NCI-H226 (cell line): ENCODE measurements at regions not wholly inside any gene's neighbourhood (a gene's known extent, or its start where the extent isn't known, plus 50 kb on each side); places are given as distances from the start of the nearest gene placed in this dataset.

Experiments
- DNase-seq: peaks from one replicate; pipeline ENCODE4 v3.0.0-alpha.2; 2015

- DNase-seq, result no peak
Measured at GRCh38 chr3:107969994-107970819, 120.6 kb downstream of the CD47 start.

GRCh38 chr3:107969525-107969924 is 121.3 kb downstream of the CD47 start:
- DNase-seq, result no peak

DNA sequence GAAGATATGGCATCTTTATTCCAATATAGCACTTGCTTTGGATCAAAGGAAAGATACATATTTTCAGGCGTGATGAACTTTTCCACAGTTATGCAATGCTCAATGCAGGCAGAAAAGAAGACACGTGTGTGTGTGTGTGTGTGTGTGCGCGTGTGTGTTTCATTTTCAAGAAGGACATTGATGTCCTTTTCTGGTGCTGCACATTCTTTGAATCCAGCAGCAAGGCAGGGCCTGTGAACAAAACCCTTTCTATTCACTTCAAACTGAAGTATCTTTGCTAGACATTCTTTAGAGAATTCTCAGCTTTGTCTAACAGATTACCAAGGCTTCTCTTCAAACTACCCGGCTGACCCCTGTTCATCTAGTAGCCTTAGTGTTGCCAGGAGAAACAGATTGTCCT is 124.6 kb downstream of the CD47 start:
- no peak for DNase-seq

GRCh38 chr3:107965136-107965655 is 125.6 kb downstream of the CD47 start:
- no peak for DNase-seq

DNA sequence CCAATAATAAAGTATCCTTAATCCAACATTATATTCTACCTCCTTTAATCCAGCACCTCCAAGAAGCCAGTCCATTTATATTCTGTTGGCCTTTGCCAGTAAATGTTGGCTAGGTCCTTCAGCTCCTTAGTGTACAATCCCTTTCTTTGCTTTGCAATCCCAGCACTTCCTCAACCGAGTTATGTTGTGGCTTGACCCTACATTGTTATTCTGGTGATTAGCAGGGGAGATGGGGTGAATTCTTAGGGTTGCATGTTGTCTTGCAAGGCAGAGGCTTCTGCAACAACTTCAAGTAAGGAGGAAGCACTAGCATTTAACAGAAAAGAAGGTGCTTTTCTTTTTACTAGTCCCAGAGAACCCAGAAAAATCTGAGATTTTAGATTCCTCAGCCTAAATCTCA is 127.2 kb downstream of the CD47 start:
- DNase-seq, result no peak

DNA sequence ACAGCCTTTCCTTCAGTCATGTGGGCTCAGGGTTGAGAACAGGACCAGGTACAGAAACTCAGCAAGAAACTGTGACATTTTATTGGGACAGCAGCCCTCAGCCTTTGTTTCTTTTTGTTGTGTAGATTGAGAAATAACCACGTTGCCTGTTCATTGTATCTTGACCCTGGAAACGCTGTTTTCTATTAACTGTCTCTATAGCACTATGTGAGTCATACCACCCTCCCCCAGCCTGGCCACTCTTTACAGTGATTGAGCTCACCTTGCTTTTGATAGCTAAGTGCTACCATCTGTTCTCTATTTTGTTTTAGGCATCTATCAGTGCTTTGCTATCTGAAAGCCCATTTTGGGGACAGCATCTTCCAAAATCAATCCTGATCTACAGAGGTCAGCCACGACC is 127.9 kb downstream of the CD47 start:
- peak; percentile 26 for DNase-seq

GRCh38 chr3:107962037-107962436 is 128.8 kb downstream of the CD47 start:
- DNase-seq, result no peak

GRCh38 chr3:107959550-107960154 is 131.2 kb downstream of the CD47 start:
- DNase-seq, result peak; percentile 93

DNA sequence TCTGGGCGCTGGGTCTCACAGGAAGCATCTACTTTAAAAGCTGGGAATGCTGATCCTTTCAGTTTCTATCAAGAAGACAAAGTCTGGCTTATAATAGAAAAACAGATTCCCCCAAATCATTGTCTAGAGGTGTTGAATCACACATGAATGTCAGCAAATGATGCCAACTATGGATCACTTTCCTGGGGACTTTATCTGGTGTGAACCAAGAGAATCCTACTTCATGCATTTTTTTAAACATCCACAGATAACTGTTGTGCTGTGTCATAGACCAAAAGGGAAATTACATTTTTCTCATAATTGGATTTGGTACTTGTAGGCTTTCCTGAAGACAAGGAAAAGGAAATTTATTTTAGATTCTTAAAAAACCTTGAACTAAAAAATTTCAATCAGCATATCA is 132.7 kb downstream of the CD47 start:
- DNase-seq, result no peak

- no peak for DNase-seq
Measured at GRCh38 chr3:107956991-107957900, 133.6 kb downstream of the CD47 start.

GRCh38 chr3:107954845-107955244 is 136.0 kb downstream of the CD47 start:
- DNase-seq, result no peak

DNA sequence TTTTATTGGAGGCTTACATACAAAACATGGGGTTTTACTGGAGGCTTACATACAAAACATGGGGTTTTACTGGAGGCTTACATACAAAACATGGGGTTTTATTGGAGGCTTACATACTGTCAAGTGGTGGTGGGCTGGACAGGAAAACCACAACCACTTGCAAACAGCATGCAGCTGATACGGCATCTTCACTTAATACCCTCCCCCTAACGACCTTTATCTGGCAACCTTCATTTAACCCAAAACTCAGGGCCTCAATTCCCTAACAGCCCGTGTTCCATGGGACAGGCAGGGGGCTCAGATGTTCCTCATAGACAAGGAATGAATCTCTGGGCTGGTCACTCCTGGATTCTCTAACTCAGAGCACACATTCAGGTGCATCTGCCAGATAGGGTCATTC is 137.1 kb downstream of the CD47 start:
- no peak for DNase-seq

DNA sequence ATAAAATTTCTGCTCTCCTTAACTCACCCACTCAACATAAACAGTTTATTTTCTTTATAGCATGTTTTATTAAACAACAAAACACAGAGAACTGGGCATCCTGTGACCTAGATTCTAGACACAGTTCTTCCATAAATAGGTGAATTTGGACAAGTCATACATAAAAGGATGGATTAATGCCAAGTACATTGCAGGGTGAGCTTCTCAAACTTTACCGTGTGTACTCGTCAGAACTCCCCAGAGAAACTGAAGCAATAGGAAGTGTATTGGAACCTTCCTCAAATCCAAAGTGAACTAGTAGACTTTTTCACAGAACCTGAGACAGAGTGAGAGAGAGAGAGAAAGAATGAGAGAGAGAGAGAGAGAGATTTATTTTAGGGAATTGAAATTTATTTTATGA is 139.7 kb downstream of the CD47 start:
- no peak for DNase-seq

DNA sequence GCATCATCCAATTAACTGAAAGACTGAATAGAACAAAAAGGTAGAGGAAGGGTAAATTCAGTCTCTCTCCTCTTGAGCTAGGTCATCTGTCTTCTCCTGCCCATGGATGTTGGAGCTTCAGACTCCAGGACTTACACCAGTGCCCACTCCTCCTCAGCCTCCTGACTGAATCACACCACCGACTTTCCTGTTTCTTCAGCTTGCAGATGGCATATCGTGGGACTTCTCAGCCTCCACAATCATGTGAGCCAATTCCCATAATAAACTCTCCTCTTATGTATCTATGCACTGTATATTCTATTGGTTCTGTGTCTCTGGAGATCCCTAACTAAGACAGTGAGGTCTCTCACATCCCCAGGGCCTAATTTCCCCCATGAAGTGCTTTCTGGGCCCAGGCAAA is 140.4 kb downstream of the CD47 start:
- DNase-seq, result no peak

GRCh38 chr3:107949394-107949970 is 141.3 kb downstream of the CD47 start:
- DNase-seq, result no peak

DNA sequence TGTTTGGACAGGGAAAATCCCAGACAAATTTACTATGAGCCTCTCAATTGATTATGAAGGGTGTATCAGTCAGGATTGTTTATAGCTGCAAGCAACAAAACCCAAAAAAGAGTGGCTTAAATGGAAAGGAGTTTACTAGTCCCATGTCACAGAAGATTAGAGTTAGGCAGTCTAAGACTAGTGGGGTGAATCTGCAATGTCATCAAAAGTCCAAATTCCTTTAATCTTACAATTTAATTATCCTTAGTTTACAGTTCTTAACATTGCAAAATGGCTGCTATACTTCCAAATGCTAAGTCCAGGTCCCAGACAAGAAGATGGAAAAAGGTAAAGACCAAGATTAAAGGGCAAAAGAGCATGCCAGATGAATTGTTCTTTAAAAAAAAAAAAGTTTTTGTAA is 143.6 kb downstream of the CD47 start:
- no peak for DNase-seq

DNA sequence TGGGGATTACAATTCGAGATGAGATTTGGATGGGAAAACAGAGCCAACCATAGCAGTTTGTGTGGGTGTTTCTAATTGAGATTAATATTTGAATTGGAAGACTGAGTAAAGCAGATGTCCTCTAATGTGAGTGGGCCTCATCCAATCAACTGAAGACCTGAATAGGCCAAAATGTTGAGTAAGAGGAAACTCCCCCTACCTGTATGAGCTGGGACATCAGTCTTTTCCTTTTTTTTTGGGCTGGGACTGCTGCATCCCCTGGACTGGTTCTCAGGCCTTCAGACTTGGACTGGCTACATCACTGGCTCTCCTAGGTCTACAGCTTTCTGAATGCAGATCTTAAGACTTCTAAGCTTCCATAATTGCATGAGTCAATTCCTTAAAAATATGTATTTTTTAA is 144.1 kb downstream of the CD47 start:
- no peak for DNase-seq

- DNase-seq, result no peak
Measured at GRCh38 chr3:107945417-107946094, 145.3 kb downstream of the CD47 start.

GRCh38 chr3:107943786-107944523 is 146.9 kb downstream of the CD47 start:
- peak; percentile 50 for DNase-seq

DNA sequence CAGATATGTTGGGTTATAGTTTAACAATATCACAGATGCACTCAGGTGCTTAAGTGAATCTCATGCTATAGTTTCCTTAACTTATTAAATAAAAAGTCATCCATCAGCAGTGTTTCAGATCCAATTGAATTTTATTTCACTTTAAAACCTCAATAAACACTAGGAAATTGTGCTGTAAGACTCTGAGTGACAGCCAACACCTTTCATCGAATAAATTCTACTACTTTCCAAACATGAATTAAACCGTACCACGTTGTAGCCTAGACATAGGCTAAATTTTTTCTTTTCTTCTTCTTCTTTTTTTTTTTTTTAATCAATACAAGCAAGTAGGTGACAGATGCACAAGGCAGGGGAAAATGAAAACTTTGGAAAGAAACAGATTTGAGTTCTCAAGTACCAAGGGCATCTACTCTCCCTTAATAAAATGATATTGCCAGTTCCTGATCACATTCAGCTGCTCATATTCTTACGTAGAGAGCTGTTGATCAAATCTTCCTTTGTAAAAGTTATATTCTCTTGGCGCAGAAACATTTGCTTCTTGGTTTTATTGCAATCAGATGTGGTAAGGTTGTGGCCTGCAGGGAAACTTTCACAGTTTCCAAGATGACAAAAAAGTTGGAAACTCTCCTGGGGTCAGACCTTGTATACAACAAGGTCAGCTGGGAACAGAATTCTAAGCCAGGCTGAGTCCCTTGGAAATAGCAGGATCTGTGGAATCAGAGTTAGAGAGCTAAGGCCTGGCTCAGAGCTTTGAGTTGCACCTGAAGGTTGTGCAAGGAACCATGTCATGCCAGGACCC is 147.7 kb downstream of the CD47 start:
- DNase-seq, result no peak

GRCh38 chr3:107942244-107942643 is 148.6 kb downstream of the CD47 start:
- peak; percentile 69 for DNase-seq
